A549 (cell line): ENCODE measurements at regions not wholly inside any gene's neighbourhood (a gene's known extent, or its start where the extent isn't known, plus 50 kb on each side); places are given as distances from the start of the nearest gene placed in this dataset.

Experiments
- ATAC-seq, 2 experiments: fragments of 200-7000 bp in 1 of 2; fragments of >200 bp in 1 of 2; cut with Nextera tagmentation in 1 of 2; cut with Tn5 transposase in 1 of 2; 3 replicates each; pipeline versions ENCODE4 v1.8.0 to v1.9.1; 2018 to 2020; ENCODE audit warnings: mild to moderate bottlenecking in 1 of 2, moderate library complexity in 1 of 2
- CTCF ChIA-PET: fragments of 300-600 bp; sonication (Branson Sonifier 250); formaldehyde crosslinking; extraction: SDS; loops from one replicate; lab custom pipeline; 2021; ENCODE audit warnings: antibody characterized with exemption, inconsistent platforms; lab: Yijun Ruan, JAX
- POLR2A ChIA-PET: fragments of 350-600 bp; formaldehyde crosslinking; extraction: SDS; loops from one replicate; lab custom pipeline; 2021; ENCODE audit warnings: antibody characterized with exemption, inconsistent platforms; lab: Yijun Ruan, JAX
- DNase-seq, 2 experiments: peaks; one replicate each; pipeline versions ENCODE4 v3.0.0 to v3.0.0-alpha.2; 2011 to 2016; ENCODE audit warnings: low read depth in 1 of 2, low spot score in 1 of 2
- FAIRE-seq: peaks from 2 replicates; lab custom pipeline; 2011; peaks lifted over from hg19 to GRCh38; lab: Jason Lieb, UNC
- H3K27ac ChIP-seq, 2 experiments: fragments of >200 bp; sonication (Bioruptor Twin); formaldehyde crosslinking; 3 replicates each; pipeline ENCODE4 v1.5.1; 2016 to 2017
- H3K4me1 ChIP-seq: fragments of >200 bp; sonication (Bioruptor Twin); formaldehyde crosslinking; 3 replicates; pipeline ENCODE4 v1.6.1; 2016
- H3K4me2 ChIP-seq: fragments of >200 bp; sonication (Bioruptor Twin); formaldehyde crosslinking; 3 replicates; pipeline ENCODE4 v1.6.1; 2016
- H3K4me3 ChIP-seq: fragments of >200 bp; sonication (Bioruptor Twin); formaldehyde crosslinking; 3 replicates; pipeline ENCODE4 v1.5.1; 2016
- H3K9me3 ChIP-seq: fragments of >200 bp; sonication (Bioruptor Twin); formaldehyde crosslinking; 3 replicates; pipeline ENCODE4 v1.6.1; 2016
- BHLHE40 ChIP-seq: IDR thresholded peaks from 2 replicates; pipeline ENCODE4 v1.6.1; 2012; ENCODE audit warnings: low read depth, low read length, inconsistent platforms
- CBX2 ChIP-seq: fragments of 200-600 bp; sonication (generic); IDR thresholded peaks from 2 replicates; pipeline ENCODE4 v1.6.1; 2016; ENCODE audit warnings: low read depth, mild to moderate bottlenecking, borderline replicate concordance
- CHD2 ChIP-seq: fragments of 150-350 bp; IDR thresholded peaks from 2 replicates; pipeline ENCODE4 v1.6.1; 2014; ENCODE audit warnings: low read length; ENCODE audit not compliant: partially characterized antibody
- CHD4 ChIP-seq: fragments of 200-600 bp; sonication (generic); IDR thresholded peaks from 2 replicates; pipeline ENCODE4 v1.6.1; 2016; ENCODE audit warnings: antibody characterized with exemption, mild to moderate bottlenecking, borderline replicate concordance
- FOSB ChIP-seq: fragments of 250-450 bp; sonication (Bioruptor Pico); IDR thresholded peaks from 2 replicates; pipeline ENCODE4 v1.5.0; 2020; ENCODE audit warnings: mild to moderate bottlenecking, moderate library complexity
- FOXS1 ChIP-seq: fragments of 250-450 bp; sonication (Bioruptor Pico); IDR thresholded peaks from 2 replicates; pipeline ENCODE4 v1.5.0; 2020; ENCODE audit warnings: mild to moderate bottlenecking, moderate library complexity
- HEYL ChIP-seq: fragments of 250-450 bp; sonication (Bioruptor Pico); IDR thresholded peaks from 2 replicates; pipeline ENCODE4 v1.8.0; 2021; ENCODE audit warnings: mild to moderate bottlenecking, moderate library complexity
- HOXB13 ChIP-seq: fragments of 250-450 bp; sonication (Bioruptor Pico); IDR thresholded peaks from 2 replicates; pipeline ENCODE4 v1.5.0; 2020; ENCODE audit warnings: low read depth, mild to moderate bottlenecking, moderate library complexity
- JUNB ChIP-seq: fragments of >200 bp; sonication (Bioruptor Twin); formaldehyde crosslinking; IDR thresholded peaks from 2 replicates; pipeline ENCODE4 v1.6.1; 2016
- NFE2L2 ChIP-seq: fragments of 150-350 bp; conservative IDR thresholded peaks from 2 replicates; pipeline ENCODE4 v1.6.1; 2014; ENCODE audit warnings: low read length
- PHF8 ChIP-seq: fragments of 200-600 bp; sonication (generic); IDR thresholded peaks from 2 replicates; pipeline ENCODE4 v1.6.1; 2016; ENCODE audit warnings: low read depth, mild to moderate bottlenecking, antibody characterized with exemption, moderate library complexity, borderline replicate concordance
- POLR2A ChIP-seq: IDR thresholded peaks from 2 replicates; pipeline ENCODE4 v1.6.1; 2012; ENCODE audit warnings: mild to moderate bottlenecking, low read length
- SREBF2 ChIP-seq: fragments of 450-650 bp; IDR thresholded peaks from 2 replicates; pipeline ENCODE4 v1.6.1; 2014; ENCODE audit warnings: mild to moderate bottlenecking, moderate library complexity
- ZFP36 ChIP-seq: fragments of 450-650 bp; IDR thresholded peaks from 2 replicates; pipeline ENCODE4 v1.6.1; 2014; ENCODE audit warnings: borderline replicate concordance; ENCODE audit not compliant: partially characterized antibody
- WGBS: methylation state at CpG from one replicate; pipeline ENCODE4 v1.1.6; 2017; ENCODE audit errors: missing lambda C conversion rate; 5-methylcytosine and 5-hydroxymethylcytosine counted together
- TF ChIP-seq, protein P1 (sequence below): fragments of >200 bp; sonication (Bioruptor Twin); formaldehyde crosslinking; IDR thresholded peaks from 3 replicates; pipeline ENCODE4 v1.6.1; 2016
- TF ChIP-seq, protein P2 (sequence below): fragments of 250-450 bp; sonication (Bioruptor Pico); IDR thresholded peaks from 2 replicates; pipeline ENCODE4 v1.5.0; 2020; ENCODE audit warnings: low read depth, mild to moderate bottlenecking, moderate library complexity
- TF ChIP-seq, protein P3 (sequence below): fragments of >200 bp; sonication (Bioruptor Twin); formaldehyde crosslinking; IDR thresholded peaks from 2 replicates; pipeline ENCODE4 v1.6.1; 2016
- TF ChIP-seq, protein P4 (sequence below): fragments of 200-600 bp; sonication (generic); IDR thresholded peaks from 2 replicates; pipeline ENCODE4 v1.6.1; 2016; ENCODE audit warnings: antibody characterized with exemption, mild to moderate bottlenecking, moderate library complexity

DNA sequence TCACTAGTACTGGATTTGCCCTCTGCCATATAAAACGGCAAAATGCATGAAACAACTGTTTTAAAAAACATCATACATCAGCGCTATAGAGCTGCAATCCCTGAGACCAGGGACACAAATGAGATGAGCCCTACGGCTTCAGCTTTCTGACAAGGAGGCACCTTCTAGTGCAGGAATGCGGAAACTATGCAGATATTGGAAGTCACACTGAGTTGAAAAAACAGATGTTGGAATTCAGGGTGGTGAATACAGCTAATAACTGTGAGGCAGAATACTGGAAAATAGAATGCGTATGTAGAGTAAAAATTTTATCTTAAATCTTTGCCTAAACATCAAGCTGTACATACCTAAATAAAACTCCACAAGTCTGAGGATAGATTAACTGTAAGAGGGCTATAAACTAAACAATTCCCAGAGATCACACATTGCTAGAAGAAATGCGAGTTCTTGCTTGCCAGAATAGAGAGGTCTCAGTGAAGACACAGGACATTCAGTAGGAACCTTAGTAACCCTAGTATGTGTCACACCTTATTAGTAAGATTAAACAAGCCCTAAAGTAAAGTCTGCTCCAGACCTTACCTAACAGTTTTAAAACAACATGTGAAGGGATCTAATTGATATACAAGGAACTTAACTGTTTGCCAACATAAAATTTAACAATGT is 541.4 kb upstream of the DDX18 start:
- TF ChIP-seq PHF8 (no peak), CHD4 (no peak), FOXS1 (CRISPR knock-in tag) (no peak)
- no peaks in the 10 kb centered on the region for H3K9me3 ChIP-seq
- no peaks in the 10 kb centered on the region for H3K4me1 ChIP-seq
- ChIA-PET POLR2A (no interaction called here), CTCF (no interaction called here)
- DNase-seq (no peak), FAIRE-seq (no peak), ATAC-seq (no peak)
- WGBS, result 11% methylated on average over 6 of the region's 6 CpGs
- H3K27ac ChIP-seq, result no peak overlapping the region
- H3K4me2 ChIP-seq, result no peak overlapping the region
- H3K4me3 ChIP-seq, result no peak overlapping the region

DNA sequence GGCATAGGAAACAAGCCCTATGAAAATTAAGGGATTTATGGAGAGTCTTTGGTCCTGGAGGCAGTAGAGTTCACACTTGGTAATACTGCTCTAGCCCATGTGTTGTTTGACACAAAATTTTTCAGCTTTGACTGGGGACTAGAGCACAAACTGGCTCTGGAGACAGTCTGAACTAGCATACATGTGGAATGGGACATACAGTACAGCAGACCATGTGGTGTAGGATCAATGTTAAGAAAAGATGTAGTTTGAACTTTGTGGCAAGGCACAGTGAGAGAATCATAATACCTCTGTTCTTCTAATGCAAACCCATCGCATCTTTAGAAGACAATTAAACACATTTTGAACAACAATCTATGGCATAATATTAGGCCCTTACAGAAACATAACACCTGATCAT is 521.5 kb upstream of the DDX18 start:
- POLR2A ChIA-PET, result no interaction called here

DNA sequence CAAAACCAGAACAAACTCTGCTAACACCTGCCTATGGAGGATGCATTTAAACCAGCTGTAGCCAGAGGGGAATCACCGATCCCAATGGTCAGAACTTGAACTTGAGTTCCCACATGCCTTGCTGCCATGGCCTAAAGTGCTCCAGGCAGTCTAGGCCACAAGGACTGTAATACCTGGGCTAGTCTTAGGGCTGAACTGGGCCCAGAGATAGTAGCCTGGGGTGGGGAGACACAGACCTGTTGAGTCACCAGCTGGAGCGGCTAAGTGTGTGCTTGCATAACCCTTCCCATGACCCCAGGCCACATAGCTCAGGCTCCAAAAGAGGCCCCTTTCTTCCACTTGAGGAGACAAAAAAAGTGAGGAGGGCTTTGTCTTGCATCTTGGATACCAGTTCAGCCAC is 515.0 kb upstream of the DDX18 start:
- WGBS, result 0% methylated on average over 1 of the region's 2 CpGs
- Histone ChIP-seq H3K4me3 (no peak overlapping the region), H3K9me3 (no peaks in the 10 kb centered on the region), H3K4me1 (no peaks in the 10 kb centered on the region), H3K27ac (no peak overlapping the region), H3K4me2 (no peak overlapping the region)
- ChIA-PET POLR2A (no interaction called here), CTCF (no interaction called here)
- DNase-seq (no peak), ATAC-seq (no peak), FAIRE-seq (no peak)
- TF ChIP-seq HOXB13 (CRISPR knock-in tag) (no peak), HEYL (no peak), NFE2L2 (no peak), CBX2 (no peak), SREBF2 (no peak), JUNB (no peak), ZFP36 (no peak)
- TF ChIP-seq, protein P1, sequence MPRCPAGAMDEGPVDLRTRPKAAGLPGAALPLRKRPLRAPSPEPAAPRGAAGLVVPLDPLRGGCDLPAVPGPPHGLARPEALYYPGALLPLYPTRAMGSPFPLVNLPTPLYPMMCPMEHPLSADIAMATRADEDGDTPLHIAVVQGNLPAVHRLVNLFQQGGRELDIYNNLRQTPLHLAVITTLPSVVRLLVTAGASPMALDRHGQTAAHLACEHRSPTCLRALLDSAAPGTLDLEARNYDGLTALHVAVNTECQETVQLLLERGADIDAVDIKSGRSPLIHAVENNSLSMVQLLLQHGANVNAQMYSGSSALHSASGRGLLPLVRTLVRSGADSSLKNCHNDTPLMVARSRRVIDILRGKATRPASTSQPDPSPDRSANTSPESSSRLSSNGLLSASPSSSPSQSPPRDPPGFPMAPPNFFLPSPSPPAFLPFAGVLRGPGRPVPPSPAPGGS, result no peak
- TF ChIP-seq, protein P2, sequence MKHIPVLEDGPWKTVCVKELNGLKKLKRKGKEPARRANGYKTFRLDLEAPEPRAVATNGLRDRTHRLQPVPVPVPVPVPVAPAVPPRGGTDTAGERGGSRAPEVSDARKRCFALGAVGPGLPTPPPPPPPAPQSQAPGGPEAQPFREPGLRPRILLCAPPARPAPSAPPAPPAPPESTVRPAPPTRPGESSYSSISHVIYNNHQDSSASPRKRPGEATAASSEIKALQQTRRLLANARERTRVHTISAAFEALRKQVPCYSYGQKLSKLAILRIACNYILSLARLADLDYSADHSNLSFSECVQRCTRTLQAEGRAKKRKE (CRISPR knock-in tag), result no peak
- TF ChIP-seq, protein P3, sequence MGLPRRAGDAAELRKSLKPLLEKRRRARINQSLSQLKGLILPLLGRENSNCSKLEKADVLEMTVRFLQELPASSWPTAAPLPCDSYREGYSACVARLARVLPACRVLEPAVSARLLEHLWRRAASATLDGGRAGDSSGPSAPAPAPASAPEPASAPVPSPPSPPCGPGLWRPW, result no peak

More for the DNA sequence above, 521.5 kb upstream of the DDX18 start:
- no peaks in the 10 kb centered on the region for H3K4me1 ChIP-seq
- no peaks in the 10 kb centered on the region for H3K9me3 ChIP-seq
- 0% methylated on average over 1 of the region's 1 CpG for WGBS
- TF ChIP-seq CHD2 (no peak), FOSB (CRISPR knock-in tag) (no peak), BHLHE40 (no peak), POLR2A (no peak)
- TF ChIP-seq, protein P3, result no peak
- TF ChIP-seq, protein P4, sequence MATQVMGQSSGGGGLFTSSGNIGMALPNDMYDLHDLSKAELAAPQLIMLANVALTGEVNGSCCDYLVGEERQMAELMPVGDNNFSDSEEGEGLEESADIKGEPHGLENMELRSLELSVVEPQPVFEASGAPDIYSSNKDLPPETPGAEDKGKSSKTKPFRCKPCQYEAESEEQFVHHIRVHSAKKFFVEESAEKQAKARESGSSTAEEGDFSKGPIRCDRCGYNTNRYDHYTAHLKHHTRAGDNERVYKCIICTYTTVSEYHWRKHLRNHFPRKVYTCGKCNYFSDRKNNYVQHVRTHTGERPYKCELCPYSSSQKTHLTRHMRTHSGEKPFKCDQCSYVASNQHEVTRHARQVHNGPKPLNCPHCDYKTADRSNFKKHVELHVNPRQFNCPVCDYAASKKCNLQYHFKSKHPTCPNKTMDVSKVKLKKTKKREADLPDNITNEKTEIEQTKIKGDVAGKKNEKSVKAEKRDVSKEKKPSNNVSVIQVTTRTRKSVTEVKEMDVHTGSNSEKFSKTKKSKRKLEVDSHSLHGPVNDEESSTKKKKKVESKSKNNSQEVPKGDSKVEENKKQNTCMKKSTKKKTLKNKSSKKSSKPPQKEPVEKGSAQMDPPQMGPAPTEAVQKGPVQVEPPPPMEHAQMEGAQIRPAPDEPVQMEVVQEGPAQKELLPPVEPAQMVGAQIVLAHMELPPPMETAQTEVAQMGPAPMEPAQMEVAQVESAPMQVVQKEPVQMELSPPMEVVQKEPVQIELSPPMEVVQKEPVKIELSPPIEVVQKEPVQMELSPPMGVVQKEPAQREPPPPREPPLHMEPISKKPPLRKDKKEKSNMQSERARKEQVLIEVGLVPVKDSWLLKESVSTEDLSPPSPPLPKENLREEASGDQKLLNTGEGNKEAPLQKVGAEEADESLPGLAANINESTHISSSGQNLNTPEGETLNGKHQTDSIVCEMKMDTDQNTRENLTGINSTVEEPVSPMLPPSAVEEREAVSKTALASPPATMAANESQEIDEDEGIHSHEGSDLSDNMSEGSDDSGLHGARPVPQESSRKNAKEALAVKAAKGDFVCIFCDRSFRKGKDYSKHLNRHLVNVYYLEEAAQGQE, result no peak
- TF ChIP-seq, all 56 proteins: peak for 0
- Histone ChIP-seq H3K4me3 (no peak overlapping the region), H3K4me2 (no peak overlapping the region), H3K27ac (no peak overlapping the region)
- ATAC-seq (no peak), FAIRE-seq (no peak), DNase-seq (no peak)
- CTCF ChIA-PET, result no interaction called here
